CD14-positive monocyte (primary cell): ENCODE measurements at regions not wholly inside any gene's neighbourhood (a gene's known extent, or its start where the extent isn't known, plus 50 kb on each side); places are given as distances from the start of the nearest gene placed in this dataset.
"Not testable (repeated sequence)": the region's sequence is repeated elsewhere in the genome, so short reads cannot be mapped to it uniquely, and the experiment has no call there.

ENCODE experiments used
- DNase-seq, 3 donors: peaks; one replicate each; pipeline ENCODE4 v3.0.0-alpha.2; 2011 to 2022
- H2AFZ ChIP-seq: 2 replicates; pipeline ENCODE4 v1.6.0; 2012; ENCODE audit warnings: mild to moderate bottlenecking, low read depth, low read length, inconsistent platforms; ENCODE audit not compliant: insufficient read depth, poor library complexity, severe bottlenecking
- H3K27ac ChIP-seq, 2 donors: 1 replicate in 1 of 2; 2 replicates in 1 of 2; pipeline ENCODE4 v1.5.1; 2012 to 2013; ENCODE audit warnings: low read length in 2 of 2, control low read depth in 1 of 2, inconsistent platforms in 1 of 2, low read depth in 1 of 2, mild to moderate bottlenecking in 1 of 2
- H3K27me3 ChIP-seq, 2 donors: one replicate each; pipeline versions ENCODE4 v1.6.0 to v1.6.1; 2011 to 2013; ENCODE audit warnings: low read length in 2 of 2; ENCODE audit not compliant: control insufficient read depth in 2 of 2, insufficient read depth in 2 of 2
- H3K36me3 ChIP-seq, 2 donors: replicated peaks in 1 of 2; 1 replicate in 1 of 2; 2 replicates in 1 of 2; pipeline versions ENCODE4 v1.5.1 to v1.6.1; 2012 to 2013; ENCODE audit warnings: low read length in 2 of 2, control low read depth in 1 of 2, inconsistent platforms in 1 of 2, mild to moderate bottlenecking in 1 of 2; ENCODE audit not compliant: insufficient read depth in 2 of 2, control insufficient read depth in 1 of 2
- H3K4me1 ChIP-seq, 2 donors: 1 replicate in 1 of 2; 2 replicates in 1 of 2; pipeline versions ENCODE4 v1.5.1 to v1.6.1; 2012 to 2013; ENCODE audit warnings: low read length in 2 of 2, control low read depth in 1 of 2, inconsistent platforms in 1 of 2, mild to moderate bottlenecking in 1 of 2, moderate library complexity in 1 of 2; ENCODE audit not compliant: insufficient read depth in 2 of 2, control insufficient read depth in 1 of 2
- H3K4me2 ChIP-seq: replicated peaks from 2 replicates; pipeline ENCODE3; 2012; ENCODE audit warnings: low read length, moderate library complexity, mild to moderate bottlenecking; ENCODE audit not compliant: poor library complexity, severe bottlenecking; ENCODE audit errors: extremely low read depth
- H3K4me3 ChIP-seq, 3 experiments: fragments of 200-600 bp in 1 of 3; sonication (generic) in 1 of 3; replicated peaks in 1 of 3; 1 replicate in 2 of 3; 2 replicates in 1 of 3; pipeline ENCODE4 v1.5.1; 2011 to 2013; ENCODE audit warnings: low read length in 3 of 3, mild to moderate bottlenecking in 3 of 3, control low read depth in 2 of 3, low read depth in 2 of 3, inconsistent platforms in 1 of 3, moderate library complexity in 1 of 3
- H3K79me2 ChIP-seq: 2 replicates; pipeline ENCODE4 v1.6.0; 2012; ENCODE audit warnings: mild to moderate bottlenecking, control low read depth, inconsistent platforms, low read length, moderate library complexity; ENCODE audit not compliant: insufficient read depth
- H3K9ac ChIP-seq: 2 replicates; pipeline ENCODE4 v1.6.0; 2017; ENCODE audit warnings: low read length, mild to moderate bottlenecking; ENCODE audit not compliant: insufficient read depth, poor library complexity, severe bottlenecking
- H3K9me3 ChIP-seq, 2 donors: replicated peaks in 1 of 2; 1 replicate in 1 of 2; 2 replicates in 1 of 2; pipeline versions ENCODE4 v1.5.1 to v1.6.1; 2012 to 2013; ENCODE audit warnings: low read length in 2 of 2, control low read depth in 1 of 2; ENCODE audit not compliant: control insufficient read depth in 1 of 2, insufficient read depth in 1 of 2
- H4K20me1 ChIP-seq: 2 replicates; pipeline ENCODE4 v1.6.0; 2012; ENCODE audit warnings: mild to moderate bottlenecking, low read length, control low read depth, moderate library complexity; ENCODE audit not compliant: insufficient read depth
- H3K27ac Mint-ChIP-seq, 7 donors: one replicate each; pipeline ENCODE4 v1.8.0; 2020; ENCODE audit warnings: mild to moderate bottlenecking in 7 of 7, mixed read lengths in 7 of 7, moderate library complexity in 6 of 7, inconsistent platforms in 2 of 7
- H3K27me3 Mint-ChIP-seq, 3 donors: one replicate each; pipeline ENCODE4 v1.8.0; 2021 to 2022; ENCODE audit warnings: low read depth in 3 of 3, mild to moderate bottlenecking in 3 of 3, mixed read lengths in 3 of 3, moderate library complexity in 3 of 3, inconsistent platforms in 1 of 3
- H3K36me3 Mint-ChIP-seq, 2 donors: one replicate each; pipeline ENCODE4 v1.8.0; 2020; ENCODE audit warnings: mixed read lengths in 2 of 2, inconsistent platforms in 1 of 2, mild to moderate bottlenecking in 1 of 2
- H3K4me1 Mint-ChIP-seq: one replicate; pipeline ENCODE4 v1.8.0; 2020; ENCODE audit warnings: mild to moderate bottlenecking, mixed read lengths
- H3K4me3 Mint-ChIP-seq, 2 donors: one replicate each; pipeline ENCODE4 v1.8.0; 2020; ENCODE audit warnings: mild to moderate bottlenecking in 2 of 2, mixed read lengths in 2 of 2, moderate library complexity in 1 of 2
- H3K9me3 Mint-ChIP-seq, 7 donors: one replicate each; pipeline ENCODE4 v1.8.0; 2020 to 2022; ENCODE audit warnings: mixed read lengths in 7 of 7, mild to moderate bottlenecking in 6 of 7, moderate library complexity in 6 of 7, inconsistent platforms in 2 of 7
- WGBS: methylation state at CpG from one replicate; pipeline ENCODE4 v1.1.5; 2013; ENCODE audit warnings: missing lambda C conversion rate; ENCODE audit not compliant: insufficient coverage; 5-methylcytosine and 5-hydroxymethylcytosine counted together
- intact Hi-C, 2 donors: fragments of 100-400 bp; cut with micrococcal nuclease; formaldehyde crosslinking; loops; one replicate each; pipeline versions ENCODE4 v1.15.0 to v1.15.1; 2023
- TF ChIP-seq, protein P1 (sequence below): fragments of 200-600 bp; IDR thresholded peaks from one replicate; pipeline ENCODE4 v1.8.0; 2022; ENCODE audit warnings: antibody characterized with exemption, mild to moderate bottlenecking

DNA sequence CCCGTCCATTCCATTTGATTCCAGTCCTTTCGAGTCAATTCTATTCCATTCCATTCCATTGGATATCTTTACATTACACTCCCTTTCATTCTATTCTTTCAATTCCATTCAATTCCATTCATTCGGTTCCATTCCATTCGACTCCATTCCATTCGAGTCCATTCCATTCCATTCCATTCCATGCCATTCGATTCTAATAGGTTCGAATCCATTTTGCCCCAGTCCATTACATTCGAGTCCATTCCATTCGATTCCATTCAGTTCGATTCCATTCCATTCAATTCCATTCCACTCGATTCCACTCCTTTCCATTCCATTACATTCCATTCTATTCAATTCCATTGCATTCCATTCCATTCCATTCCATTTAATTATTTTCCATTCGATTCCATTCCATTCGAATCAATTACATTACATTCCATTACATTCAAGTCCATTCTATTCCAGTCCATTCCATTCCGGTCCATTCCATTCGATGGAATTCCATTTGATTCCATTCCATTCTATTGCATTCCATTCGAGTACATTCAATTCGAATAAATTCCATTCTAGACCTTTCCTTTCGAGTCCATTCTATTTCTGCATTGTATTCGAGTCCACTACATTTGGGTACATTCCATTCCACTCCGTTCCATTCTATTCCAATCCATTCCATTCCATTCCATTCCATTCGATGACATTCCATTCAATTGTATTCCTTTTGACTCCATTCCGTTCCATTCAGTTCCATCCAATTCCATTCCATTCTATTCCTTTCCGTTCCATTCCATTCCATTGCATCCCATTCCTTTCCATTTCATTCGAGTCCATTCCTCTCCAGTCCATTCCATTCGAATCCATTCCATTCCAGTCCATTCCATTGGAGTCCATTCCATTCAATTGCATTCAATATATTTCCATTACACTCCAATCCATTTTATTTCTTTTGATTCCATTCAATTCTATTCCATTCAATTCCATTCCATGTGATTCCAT lies 2604.8 kb upstream of the TPTE start:
- no peaks in the 10 kb centered on the region for H3K9me3 ChIP-seq
- no peak for DNase-seq
- H3K27ac Mint-ChIP-seq: no peak overlapping the region
- no peak overlapping the region for H3K4me3 ChIP-seq
- H3K4me1 ChIP-seq: no peaks in the 10 kb centered on the region
- no peak overlapping the region for H3K4me3 Mint-ChIP-seq
- H3K27me3 Mint-ChIP-seq: peaks cover 0 to 1% (median 0%) of the 10 kb centered on the region in 3 donors
- H3K27me3 ChIP-seq: no peaks in the 10 kb centered on the region
- H2AFZ ChIP-seq: no peak overlapping the region
- 74% methylated on average over 25 of the region's 25 CpGs for WGBS
- no peak overlapping the region for H3K27ac ChIP-seq
- no peaks in the 10 kb centered on the region for H3K36me3 ChIP-seq
- no peaks in the 10 kb centered on the region for H3K79me2 ChIP-seq
- no peaks in the 10 kb centered on the region for H4K20me1 ChIP-seq
- H3K9me3 Mint-ChIP-seq: peaks cover 0 to 44% (median 30%) of the 10 kb centered on the region in 7 donors
- no peak overlapping the region for H3K4me2 ChIP-seq
- H3K9ac ChIP-seq: no peak overlapping the region
- intact Hi-C loops: no loop called here
- H3K36me3 Mint-ChIP-seq: no peaks in the 10 kb centered on the region
- TF ChIP-seq, protein P1, sequence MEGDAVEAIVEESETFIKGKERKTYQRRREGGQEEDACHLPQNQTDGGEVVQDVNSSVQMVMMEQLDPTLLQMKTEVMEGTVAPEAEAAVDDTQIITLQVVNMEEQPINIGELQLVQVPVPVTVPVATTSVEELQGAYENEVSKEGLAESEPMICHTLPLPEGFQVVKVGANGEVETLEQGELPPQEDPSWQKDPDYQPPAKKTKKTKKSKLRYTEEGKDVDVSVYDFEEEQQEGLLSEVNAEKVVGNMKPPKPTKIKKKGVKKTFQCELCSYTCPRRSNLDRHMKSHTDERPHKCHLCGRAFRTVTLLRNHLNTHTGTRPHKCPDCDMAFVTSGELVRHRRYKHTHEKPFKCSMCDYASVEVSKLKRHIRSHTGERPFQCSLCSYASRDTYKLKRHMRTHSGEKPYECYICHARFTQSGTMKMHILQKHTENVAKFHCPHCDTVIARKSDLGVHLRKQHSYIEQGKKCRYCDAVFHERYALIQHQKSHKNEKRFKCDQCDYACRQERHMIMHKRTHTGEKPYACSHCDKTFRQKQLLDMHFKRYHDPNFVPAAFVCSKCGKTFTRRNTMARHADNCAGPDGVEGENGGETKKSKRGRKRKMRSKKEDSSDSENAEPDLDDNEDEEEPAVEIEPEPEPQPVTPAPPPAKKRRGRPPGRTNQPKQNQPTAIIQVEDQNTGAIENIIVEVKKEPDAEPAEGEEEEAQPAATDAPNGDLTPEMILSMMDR: no peak
- H3K4me1 Mint-ChIP-seq: no peaks in the 10 kb centered on the region

DNA sequence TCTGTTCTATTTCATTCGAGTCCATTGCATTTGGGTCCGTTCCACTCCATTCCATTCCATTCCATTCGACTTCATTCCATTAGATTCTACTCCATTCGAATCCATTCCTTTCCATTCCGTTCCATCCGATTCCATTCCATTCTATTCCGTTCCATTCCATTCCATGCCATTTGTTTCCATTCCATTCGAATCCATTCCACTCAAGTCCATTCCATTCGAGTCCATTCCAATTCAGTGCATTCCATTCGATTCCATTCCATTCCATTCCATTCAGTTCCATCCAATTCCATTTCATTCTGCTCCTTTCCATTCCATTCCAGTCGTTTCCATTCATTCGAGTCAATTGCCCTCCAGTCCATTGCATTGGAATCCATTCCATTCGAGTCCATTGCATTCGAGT lies 2603.7 kb upstream of the TPTE start:
- H3K4me3 Mint-ChIP-seq: no peak overlapping the region
- H3K79me2 ChIP-seq: no peaks in the 10 kb centered on the region
- peaks cover 0 to 51% (median 40%) of the 10 kb centered on the region in 7 donors for H3K9me3 Mint-ChIP-seq
- no peaks in the 10 kb centered on the region for H3K9me3 ChIP-seq
- H3K4me1 ChIP-seq: no peaks in the 10 kb centered on the region
- H2AFZ ChIP-seq: no peak overlapping the region
- H3K4me3 ChIP-seq: no peak overlapping the region
- no peak overlapping the region for H3K9ac ChIP-seq
- no peak overlapping the region for H3K27ac Mint-ChIP-seq
- H4K20me1 ChIP-seq: no peaks in the 10 kb centered on the region
- H3K27ac ChIP-seq: no peak overlapping the region
- no peak for DNase-seq
- H3K27me3 ChIP-seq: no peaks in the 10 kb centered on the region
- H3K4me2 ChIP-seq: no peak overlapping the region
- intact Hi-C loops: no loop called here
- H3K36me3 Mint-ChIP-seq: no peaks in the 10 kb centered on the region
- no peaks in the 10 kb centered on the region for H3K4me1 Mint-ChIP-seq
- H3K36me3 ChIP-seq: no peaks in the 10 kb centered on the region
- WGBS: 69% methylated on average over 14 of the region's 14 CpGs
- TF ChIP-seq, protein P1: no peak
- H3K27me3 Mint-ChIP-seq: peaks cover 0 to 2% (median 0%) of the 10 kb centered on the region in 3 donors

DNA sequence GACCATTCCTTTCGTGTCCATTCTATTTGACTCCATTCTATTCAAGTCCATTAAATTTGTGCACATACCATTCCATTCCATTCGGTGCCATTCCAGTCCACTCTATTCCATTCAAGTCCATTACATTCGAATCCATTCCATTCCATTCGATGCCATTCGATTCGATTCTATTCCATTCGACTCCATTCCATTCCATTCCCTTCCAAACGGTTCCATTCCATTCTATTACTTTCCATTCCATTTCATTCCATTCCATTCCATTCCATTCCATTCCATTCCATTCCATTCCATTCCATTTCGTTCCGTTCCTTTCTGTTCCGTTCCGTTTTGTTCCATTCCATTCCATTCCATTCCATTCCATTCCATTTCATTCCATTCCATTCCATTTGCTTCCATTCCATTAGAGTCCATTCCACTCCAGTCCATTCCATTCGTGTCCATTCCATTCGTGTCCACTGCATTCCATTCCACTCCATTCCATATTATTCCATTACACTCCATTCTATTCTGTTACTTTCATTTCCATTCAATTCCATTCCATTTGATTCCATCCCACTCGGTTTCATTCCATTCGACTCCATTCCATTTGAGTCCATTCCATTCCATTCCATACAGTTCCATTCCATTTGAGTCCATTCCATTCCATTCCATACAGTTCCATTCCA lies 2595.3 kb upstream of the TPTE start:
- H3K36me3 Mint-ChIP-seq, H4K20me1 ChIP-seq, intact Hi-C loops, H3K4me3 Mint-ChIP-seq, H3K27me3 Mint-ChIP-seq, H3K27ac Mint-ChIP-seq, H3K79me2 ChIP-seq, H3K36me3 ChIP-seq, DNase-seq, H3K4me2 ChIP-seq, H3K27me3 ChIP-seq, H2AFZ ChIP-seq, H3K9ac ChIP-seq, H3K4me1 Mint-ChIP-seq, H3K27ac ChIP-seq, H3K4me1 ChIP-seq: not testable (repeated sequence)
- peaks cover 0 to 42% of the 10 kb centered on the region in 2 donors for H3K9me3 ChIP-seq
- WGBS: 70% methylated on average over 16 of the region's 16 CpGs
- peak overlapping the region in 1 of 3 experiments; percentile 2 for H3K4me3 ChIP-seq
- peaks cover 9 to 93% (median 83%) of the 10 kb centered on the region in 7 donors for H3K9me3 Mint-ChIP-seq
